ENCODE measurements at regions not wholly inside any gene's neighbourhood (a gene's known extent, or its start where the extent isn't known, plus 50 kb on each side); places are given as distances from the start of the nearest gene placed in this dataset.

DNA sequence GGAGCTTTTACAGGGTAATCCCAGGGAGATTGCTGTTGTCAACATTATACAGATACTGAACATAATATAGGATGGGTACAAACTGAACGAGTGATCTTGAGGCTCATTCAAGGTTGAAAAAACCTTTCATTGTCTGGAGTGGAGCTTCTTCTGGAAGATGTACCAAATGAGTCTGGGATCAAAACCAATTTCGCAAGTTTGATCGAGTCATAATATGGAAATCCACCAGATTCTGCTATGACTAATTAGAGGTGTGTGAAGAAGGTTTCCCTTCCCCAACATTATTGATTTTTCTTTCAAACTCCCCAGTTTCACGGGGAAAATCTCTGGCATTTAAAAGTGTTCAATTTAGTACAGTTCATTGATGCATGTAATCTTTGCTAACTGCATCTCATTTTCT is 324.1 kb downstream of the ZFHX3 start:
- Histone ChIP-seq H3K36me3 (ENCODE audit: control insufficient read depth in 2 of 4, insufficient read depth in 4 of 4, low read length in 3 of 4) (no peaks in the 10 kb centered on the region), H3K9me3 (ENCODE audit: insufficient read depth in 2 of 2, low read depth in 1 of 2, low read length in 1 of 2) (no peaks in the 10 kb centered on the region), H2BK15ac (ENCODE audit: low read length) (no peak overlapping the region), H3K27ac (ENCODE audit: low read depth, low read length) (no peak overlapping the region), H3K23me2 (ENCODE audit: low read depth, low read length) (no peaks in the 10 kb centered on the region), H2BK20ac (ENCODE audit: low read length) (no peak overlapping the region), H2BK12ac (ENCODE audit: low read depth, low read length) (no peak overlapping the region), H3K56ac (replicated peaks; ENCODE audit: insufficient read length, low read depth, low read length) (no peak overlapping the region), H3K4me1 (replicated peaks in 1 of 4; ENCODE audit: control insufficient read depth in 3 of 4, insufficient read depth in 4 of 4, low read length in 3 of 4) (peaks cover 0 to 11% (median 5%) of the 10 kb centered on the region in 4 experiments; a peak in 6 of 7 replicates), H3K4me2 (ENCODE audit: insufficient read depth in 1 of 2, low read depth in 2 of 2, low read length in 2 of 2) (no peak overlapping the region; a peak in 1 of 4 replicates), H2BK120ac (replicated peaks; ENCODE audit: low read depth, low read length) (no peak overlapping the region), H3K79me2 (ENCODE audit: control insufficient read depth in 1 of 2, insufficient read depth in 2 of 2, low read length in 2 of 2) (no peaks in the 10 kb centered on the region), H2AK5ac (ENCODE audit: low read depth, low read length) (no peak overlapping the region), H2AFZ (ENCODE audit: low read length) (no peak overlapping the region), H2BK5ac (ENCODE audit: low read depth, low read length) (no peak overlapping the region), H3K18ac (ENCODE audit: extremely low read depth, low read length) (no peak overlapping the region), H3K23ac (ENCODE audit: insufficient read length) (no peak overlapping the region), H3K27me3 (replicated peaks in 1 of 4; ENCODE audit: control insufficient read depth in 3 of 4, extremely low read depth in 1 of 4, insufficient read depth in 3 of 4, low read length in 3 of 4) (no peaks in the 10 kb centered on the region), H4K8ac (ENCODE audit: extremely low read depth, insufficient read depth, low read length) (no peak overlapping the region), H4K91ac (replicated peaks; ENCODE audit: insufficient read length, low read length) (no peak overlapping the region), H3K4ac (replicated peaks; ENCODE audit: insufficient read length, low read depth, low read length) (no peak overlapping the region), H4K5ac (ENCODE audit: insufficient read length, low read depth, low read length) (no peak overlapping the region), H3K9ac (replicated peaks in 1 of 4; ENCODE audit: extremely low read depth in 1 of 4, low read depth in 3 of 4, low read length in 3 of 4) (no peak overlapping the region), H4K20me1 (replicated peaks in 1 of 2; ENCODE audit: control insufficient read depth in 1 of 2, insufficient read depth in 2 of 2, low read length in 2 of 2) (no peaks in the 10 kb centered on the region), H3K79me1 (ENCODE audit: low read depth, low read length) (no peaks in the 10 kb centered on the region), H3K4me3 (ENCODE audit: extremely low read depth in 1 of 4, insufficient read depth in 2 of 4, low read depth in 3 of 4, low read length in 4 of 4) (no peak overlapping the region), H3K14ac (ENCODE audit: insufficient read length) (no peak overlapping the region)
- TF ChIP-seq SIX5 (IDR thresholded peaks at IDR 0.05; ENCODE audit: low read depth, low read length): no peak
- no peak for TF ChIP-seq POLR2AphosphoS5 (IDR thresholded peaks at IDR 0.05; ENCODE audit: low read depth, low read length)
- TF ChIP-seq EGR1 (IDR thresholded peaks at IDR 0.05; ENCODE audit: borderline replicate concordance, low read depth, low read length): no peak
- TF ChIP-seq POU5F1 (IDR thresholded peaks at IDR 0.05; ENCODE audit: low read depth, low read length): no peak
- no peak for TF ChIP-seq GABPA (IDR thresholded peaks at IDR 0.05; ENCODE audit: borderline replicate concordance, insufficient read depth, low read length)
- TF ChIP-seq GTF2F1 (IDR thresholded peaks at IDR 0.05; ENCODE audit: borderline replicate concordance, low read depth, low read length): no peak
- TF ChIP-seq PHF8 (conservative IDR thresholded peaks at IDR 0.05; ENCODE audit: low read depth, low read length): no peak
- TF ChIP-seq BCL11A (IDR thresholded peaks at IDR 0.05; ENCODE audit: low read depth in 2 of 2, low read length in 2 of 2): no peak
- no peak for DNase-seq (ENCODE audit: low read depth in 1 of 2, low spot score in 2 of 2)
- FAIRE-seq: no peak
- ChIA-PET POLR2A (ENCODE audit: partially characterized antibody) (interaction anchor here (0.9 kb wide), 1 partner anchor 62 kb away, joined by 3 read pairs; no protein-coding TSS in a partner anchor), CTCF (ENCODE audit: partially characterized antibody) (no interaction called here)
- WGBS, 2 experiments (ENCODE audit: extremely low coverage in 1 of 2, insufficient coverage in 1 of 2, insufficient read length in 1 of 2, insufficient replicate concordance in 2 of 2, low coverage in 1 of 2, low lambda C conversion rate in 2 of 2, missing lambda C conversion rate in 1 of 2): 88% methylated on average over 4 of the region's 4 CpGs; no CpG with 5 or more reads in 1 of the 2 experiments
